DND-41 (cell line): ENCODE measurements at regions not wholly inside any gene's neighbourhood (a gene's known extent, or its start where the extent isn't known, plus 50 kb on each side); places are given as distances from the start of the nearest gene placed in this dataset.

Source experiments
- CTCF ChIP-seq: IDR thresholded peaks from 2 replicates; pipeline ENCODE4 v1.5.1; 2012; ENCODE audit warnings: borderline replicate concordance, low read length, moderate library complexity, mild to moderate bottlenecking; ENCODE audit not compliant: poor library complexity, severe bottlenecking; ENCODE audit errors: extremely low read depth
- EZH2 ChIP-seq: IDR thresholded peaks from 3 replicates; pipeline ENCODE4 v1.6.1; 2012; ENCODE audit warnings: borderline replicate concordance, low read depth, mild to moderate bottlenecking, moderate library complexity, low read length, inconsistent platforms; ENCODE audit not compliant: severe bottlenecking

GRCh38 chr11:24286238-24286637 lies 210.6 kb upstream of the LUZP2 start:
- TF ChIP-seq CTCF (no peak), EZH2 (no peak)
